GM19463 (cell line): ENCODE measurements at regions not wholly inside any gene's neighbourhood (a gene's known extent, or its start where the extent isn't known, plus 50 kb on each side); places are given as distances from the start of the nearest gene placed in this dataset.
A peak's percentile ranks its signal among the peaks of the same experiment; 100 is the strongest.

Experiments used
- ATAC-seq: cut with Tn5 transposase; IDR thresholded peaks from one replicate; pipeline ENCODE4 v1.9.1; 2021; ENCODE audit warnings: mild to moderate bottlenecking, moderate library complexity; ENCODE audit not compliant: unreplicated experiment

GRCh38 chr18:25815659-25816058 lies 274.8 kb downstream of the SS18 start:
- no peak for ATAC-seq

DNA sequence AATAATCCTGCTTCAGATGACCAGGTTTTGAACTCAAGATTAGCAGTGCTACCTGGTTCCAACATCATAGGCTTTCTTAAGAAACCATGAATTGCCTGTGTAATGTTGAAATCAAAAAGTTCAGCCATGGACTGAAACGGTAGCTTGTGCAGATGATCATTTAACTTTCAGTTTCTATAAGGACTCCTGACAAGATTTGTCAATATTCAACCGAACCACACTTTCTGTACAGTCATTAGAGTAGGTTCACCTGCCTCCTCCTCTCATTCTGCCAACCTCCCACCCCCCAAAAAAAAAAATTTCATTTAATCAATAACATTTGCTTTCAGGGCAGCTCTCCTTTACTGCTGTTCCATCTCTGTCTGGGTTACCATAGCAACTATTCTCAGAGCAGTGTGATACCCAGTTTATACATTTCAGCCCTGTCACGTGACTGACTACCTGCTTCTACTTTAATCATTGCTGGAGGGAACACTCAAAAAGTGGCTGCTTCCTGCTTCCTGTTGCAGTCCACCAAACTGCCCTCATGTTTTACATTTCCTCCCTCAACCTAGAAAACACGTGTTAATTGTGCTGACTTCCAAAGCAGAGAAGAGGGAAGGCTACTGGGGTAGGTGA lies 275.5 kb downstream of the SS18 start:
- ATAC-seq: peak; percentile 90

- no peak for ATAC-seq
Observed at GRCh38 chr18:25813110-25813509, 277.3 kb downstream of the SS18 start.

DNA sequence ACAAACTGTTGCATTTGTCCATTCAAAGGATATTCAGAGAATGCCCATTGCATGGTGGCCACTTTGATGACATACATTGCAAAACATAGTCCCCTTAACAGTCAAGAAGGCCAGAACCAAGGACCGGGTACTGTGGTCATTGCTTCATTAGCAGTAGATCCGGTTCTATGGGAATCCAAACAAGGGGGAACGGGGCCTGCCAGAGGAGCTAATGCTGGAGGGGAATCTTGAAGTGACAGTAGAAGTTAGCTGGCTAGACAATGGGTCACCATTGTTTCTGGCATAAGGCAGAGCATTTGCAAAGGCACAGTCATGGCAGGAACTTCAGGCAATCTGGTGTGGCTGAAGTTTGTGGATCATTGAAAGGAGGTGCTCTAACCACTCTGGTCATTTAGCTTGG lies 279.7 kb downstream of the SS18 start:
- ATAC-seq: no peak

- no peak for ATAC-seq
Observed at GRCh38 chr18:25805939-25806338, 284.5 kb downstream of the SS18 start.

- ATAC-seq: no peak
Observed at GRCh38 chr18:25805323-25805722, 285.1 kb downstream of the SS18 start.

- no peak for ATAC-seq
Observed at GRCh38 chr18:25799231-25799630, 291.2 kb downstream of the SS18 start.

DNA sequence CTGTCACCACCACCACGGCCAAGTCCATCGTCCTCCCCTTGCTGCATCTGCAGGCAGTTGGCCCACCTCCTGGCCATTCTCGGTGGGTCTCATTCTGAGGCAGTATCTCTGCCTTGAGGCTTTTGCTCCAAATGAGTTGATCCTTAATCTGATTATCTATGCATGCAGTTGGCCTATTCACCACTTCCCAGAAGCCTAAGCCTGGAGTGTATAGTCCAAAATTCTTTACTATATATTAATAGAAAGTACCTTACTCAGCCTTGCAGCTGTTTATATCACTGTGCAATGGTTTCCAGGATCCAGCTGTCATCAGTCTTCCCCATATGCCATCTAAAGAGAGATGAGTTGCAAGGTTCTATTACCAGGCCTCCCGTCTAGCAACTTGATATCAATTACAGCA lies 292.4 kb downstream of the SS18 start:
- no peak for ATAC-seq

- no peak for ATAC-seq
Observed at GRCh38 chr18:25795213-25795612, 295.2 kb downstream of the SS18 start.

DNA sequence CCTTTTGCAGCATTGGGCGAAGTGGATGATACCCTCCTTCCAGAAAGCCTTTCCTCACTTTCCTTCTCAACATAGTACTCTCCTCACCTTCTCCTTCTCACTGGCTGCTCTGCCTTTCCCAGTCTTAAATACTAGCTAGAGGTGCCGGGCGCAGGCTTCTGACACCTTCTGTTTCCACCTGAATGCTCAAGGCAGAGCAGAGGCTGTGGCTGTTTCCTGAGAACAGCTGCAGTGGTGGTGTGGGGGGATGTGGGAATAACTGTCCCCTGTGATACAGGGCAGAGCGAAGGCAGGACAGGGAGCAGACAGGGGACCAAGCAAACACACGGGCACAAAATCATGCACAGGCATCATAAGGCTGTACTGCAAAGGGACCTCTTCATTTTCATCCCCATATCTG lies 303.1 kb downstream of the SS18 start:
- no peak for ATAC-seq

DNA sequence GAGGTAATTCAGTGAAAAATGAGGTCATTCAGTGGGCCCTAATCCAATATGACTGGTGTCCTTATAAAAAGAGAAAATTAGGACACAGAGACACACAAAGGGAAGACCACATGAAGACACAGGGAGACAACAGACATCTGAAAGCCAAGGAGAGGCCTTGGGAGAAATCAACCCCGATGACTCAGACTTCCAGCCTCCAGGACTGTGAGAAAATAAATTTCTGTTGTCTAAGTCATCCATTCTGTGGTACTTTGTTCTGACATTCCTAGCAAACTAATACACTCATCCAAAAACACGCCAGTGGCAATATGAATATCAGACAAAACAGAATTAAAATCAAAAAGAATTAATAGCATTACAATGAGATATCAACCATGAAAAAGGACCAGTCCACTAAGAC lies 303.7 kb downstream of the SS18 start:
- no peak for ATAC-seq

- ATAC-seq: no peak
Observed at GRCh38 chr18:25780105-25780504, 310.3 kb downstream of the SS18 start.

DNA sequence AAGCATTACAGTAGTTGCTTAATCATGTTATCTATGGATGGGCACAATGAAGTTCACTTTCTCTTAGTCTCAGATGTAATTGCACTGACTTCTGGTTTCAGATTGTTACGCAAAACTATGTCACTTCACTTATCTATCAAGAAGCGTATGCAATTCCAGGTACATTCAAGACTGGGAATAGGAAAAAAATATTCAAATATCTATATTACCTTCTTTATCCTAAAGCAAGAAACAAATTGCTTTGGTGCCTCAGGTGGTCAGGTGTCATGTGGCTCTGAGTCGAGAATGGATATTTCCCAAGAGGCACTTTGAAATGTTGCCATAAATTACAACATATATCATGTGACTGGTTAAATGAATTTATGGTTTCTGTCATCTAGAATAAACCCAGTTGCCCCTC lies 318.6 kb downstream of the SS18 start:
- ATAC-seq: no peak

- no peak for ATAC-seq
Observed at GRCh38 chr18:25764777-25765176, 325.6 kb downstream of the SS18 start.

- no peak for ATAC-seq
Observed at GRCh38 chr18:25759111-25759510, 331.3 kb downstream of the SS18 start.

- ATAC-seq: no peak
Observed at GRCh38 chr18:25743646-25744151, 346.7 kb downstream of the SS18 start.

- no peak for ATAC-seq
Observed at GRCh38 chr18:25739376-25739775, 351.0 kb downstream of the SS18 start.

DNA sequence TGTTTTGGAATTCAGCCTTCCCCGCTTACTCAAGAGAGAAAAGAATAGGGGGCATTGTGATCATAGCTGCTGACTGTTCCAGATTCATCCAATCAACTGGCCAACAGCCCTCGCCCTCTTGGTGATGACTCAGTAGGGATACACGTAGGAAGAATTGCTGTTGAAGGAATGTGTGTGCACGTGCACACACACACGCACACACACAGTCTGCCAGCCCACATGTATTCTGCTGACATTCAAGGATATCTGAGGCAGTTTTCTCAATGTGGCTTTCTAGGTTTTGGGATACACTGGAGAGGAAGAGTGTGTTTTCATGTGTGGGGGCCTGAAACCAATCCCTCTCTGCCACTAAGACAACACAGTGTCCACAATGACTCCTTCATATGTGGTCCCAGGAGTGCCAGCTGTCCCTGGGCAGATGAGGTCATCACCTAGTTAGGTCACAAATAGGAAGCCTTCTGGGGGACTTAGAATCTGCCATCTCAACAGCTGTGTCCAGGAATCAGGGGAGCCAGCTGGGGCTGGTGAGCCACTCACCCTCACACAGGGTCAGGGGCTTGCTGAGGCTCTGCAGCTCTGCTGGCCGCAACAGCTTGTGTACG lies 352.6 kb downstream of the SS18 start:
- no peak for ATAC-seq

- ATAC-seq: no peak
Observed at GRCh38 chr18:25736516-25736915, 353.9 kb downstream of the SS18 start.

GRCh38 chr18:25735459-25735858 lies 355.0 kb downstream of the SS18 start:
- ATAC-seq: no peak

DNA sequence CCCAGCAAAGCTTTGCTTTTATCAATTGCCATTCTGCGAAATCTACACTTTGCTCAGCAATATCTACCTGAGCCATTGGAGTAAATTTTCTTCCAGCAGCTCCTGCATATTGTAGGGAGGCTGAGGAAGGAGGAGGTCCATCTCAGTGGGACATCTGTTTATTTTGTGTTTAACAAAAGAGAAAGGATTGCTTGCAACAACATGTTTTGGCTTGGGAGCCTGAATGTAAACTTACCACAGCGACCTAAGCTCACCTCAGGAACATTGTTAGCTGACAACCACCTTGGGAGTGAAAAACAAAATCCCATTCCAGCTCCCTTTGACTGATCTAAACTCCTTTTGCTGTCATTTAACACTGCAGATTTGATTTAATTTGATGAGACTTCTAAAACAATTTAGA lies 356.1 kb downstream of the SS18 start:
- ATAC-seq: no peak

DNA sequence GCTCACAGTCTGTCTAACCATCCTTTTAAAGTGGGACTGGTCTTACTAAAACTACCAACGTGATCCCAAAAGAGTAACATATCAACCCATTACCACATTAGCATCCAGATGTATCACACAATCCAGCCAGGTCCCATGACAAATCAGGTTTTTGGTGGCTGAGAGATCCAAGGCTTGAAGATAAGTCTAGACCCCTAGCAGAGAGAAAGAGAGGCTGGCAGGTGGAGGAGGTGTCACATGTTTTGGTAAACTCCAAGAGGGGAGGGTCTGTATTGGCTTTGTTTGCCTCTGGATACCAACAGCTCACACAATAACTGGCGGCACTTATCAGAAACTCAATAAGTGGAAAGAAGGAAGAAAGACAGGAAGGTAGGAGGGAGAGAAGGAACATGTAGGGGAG lies 357.6 kb downstream of the SS18 start:
- ATAC-seq: no peak

GRCh38 chr18:25729072-25729471 lies 361.3 kb downstream of the SS18 start:
- no peak for ATAC-seq
